ENCODE measurements at regions not wholly inside any gene's neighbourhood (a gene's known extent, or its start where the extent isn't known, plus 50 kb on each side); places are given as distances from the start of the nearest gene placed in this dataset.

- peaks cover 37 to 39% of the 10 kb centered on the region in 2 donors for H3K4me1 ChIP-seq (ENCODE audit: control insufficient read depth in 1 of 2, insufficient read depth in 2 of 2, low read length in 2 of 2)
- intact Hi-C loops (cut with micrococcal nuclease): no loop called here
- no peak overlapping the region for H3K4me2 ChIP-seq (replicated peaks; ENCODE audit: extremely low read depth, low read length, poor library complexity, severe bottlenecking)
- H3K27ac ChIP-seq (ENCODE audit: low read depth in 1 of 2, low read length in 2 of 2): peak overlapping the region in 1 of 2 donors; percentile 14
- no peak for TF ChIP-seq CTCF (IDR thresholded peaks at IDR 0.05)
- DNase-seq: no peak
- Mint-ChIP-seq H3K9me3 (peaks cover 0 to 2% (median 0%) of the 10 kb centered on the region in 7 donors), H3K27me3 (ENCODE audit: low read depth in 3 of 3) (peaks cover 0 to 1% (median 0%) of the 10 kb centered on the region in 3 donors), H3K4me1 (peaks cover 36% of the 10 kb centered on the region), H3K27ac (peak overlapping the region in 2 of 7 donors; percentile 2 to 16), H3K36me3 (no peaks in the 10 kb centered on the region), H3K4me3 (no peak overlapping the region)
- no peaks in the 10 kb centered on the region for H3K79me2 ChIP-seq (ENCODE audit: insufficient read depth, low read length)
- H2AFZ ChIP-seq (ENCODE audit: insufficient read depth, low read depth, low read length, poor library complexity, severe bottlenecking): no peak overlapping the region
- H3K9ac ChIP-seq (ENCODE audit: insufficient read depth, low read length, poor library complexity, severe bottlenecking): no peak overlapping the region
- no peaks in the 10 kb centered on the region for H4K20me1 ChIP-seq (ENCODE audit: insufficient read depth, low read length)
- no peak overlapping the region for H3K4me3 ChIP-seq (replicated peaks in 1 of 3; ENCODE audit: low read depth in 2 of 3, low read length in 3 of 3)
- 88% methylated on average over 1 of the region's 3 CpGs for WGBS (ENCODE audit: insufficient coverage)
- no peaks in the 10 kb centered on the region for H3K9me3 ChIP-seq (replicated peaks in 1 of 2; ENCODE audit: control insufficient read depth in 1 of 2, insufficient read depth in 1 of 2, low read length in 2 of 2)
- no peaks in the 10 kb centered on the region for H3K27me3 ChIP-seq (ENCODE audit: control insufficient read depth in 2 of 2, insufficient read depth in 2 of 2, low read length in 2 of 2)
- H3K36me3 ChIP-seq (replicated peaks in 1 of 2; ENCODE audit: control insufficient read depth in 1 of 2, insufficient read depth in 2 of 2, low read length in 2 of 2): no peaks in the 10 kb centered on the region
Observed at GRCh38 chr3:30231277-30232141, 374.9 kb upstream of the TGFBR2 start.

GRCh38 chr3:30232142-30232541 lies 374.3 kb upstream of the TGFBR2 start:
- H3K4me1 Mint-ChIP-seq: peaks cover 34% of the 10 kb centered on the region
- H3K27ac Mint-ChIP-seq: no peak overlapping the region
- H3K27ac ChIP-seq (ENCODE audit: low read depth in 1 of 2, low read length in 2 of 2): no peak overlapping the region

More at GRCh38 chr3:30232142-30232541, 374.3 kb upstream of the TGFBR2 start:
- Histone ChIP-seq H3K9me3 (replicated peaks in 1 of 2; ENCODE audit: control insufficient read depth in 1 of 2, insufficient read depth in 1 of 2, low read length in 2 of 2) (no peaks in the 10 kb centered on the region), H3K4me1 (ENCODE audit: control insufficient read depth in 1 of 2, insufficient read depth in 2 of 2, low read length in 2 of 2) (peaks cover 30 to 33% of the 10 kb centered on the region in 2 donors), H3K36me3 (replicated peaks in 1 of 2; ENCODE audit: control insufficient read depth in 1 of 2, insufficient read depth in 2 of 2, low read length in 2 of 2) (no peaks in the 10 kb centered on the region), H2AFZ (ENCODE audit: insufficient read depth, low read depth, low read length, poor library complexity, severe bottlenecking) (peak overlapping the region; percentile 20), H3K4me2 (replicated peaks; ENCODE audit: extremely low read depth, low read length, poor library complexity, severe bottlenecking) (no peak overlapping the region), H3K79me2 (ENCODE audit: insufficient read depth, low read length) (no peaks in the 10 kb centered on the region), H3K9ac (ENCODE audit: insufficient read depth, low read length, poor library complexity, severe bottlenecking) (no peak overlapping the region), H3K4me3 (replicated peaks in 1 of 3; ENCODE audit: low read depth in 2 of 3, low read length in 3 of 3) (no peak overlapping the region), H3K27me3 (ENCODE audit: control insufficient read depth in 2 of 2, insufficient read depth in 2 of 2, low read length in 2 of 2) (no peaks in the 10 kb centered on the region), H4K20me1 (ENCODE audit: insufficient read depth, low read length) (no peaks in the 10 kb centered on the region)
- Mint-ChIP-seq H3K36me3 (no peaks in the 10 kb centered on the region), H3K27me3 (ENCODE audit: low read depth in 3 of 3) (peaks cover 0 to 1% (median 0%) of the 10 kb centered on the region in 3 donors), H3K9me3 (peaks cover 0 to 2% (median 0%) of the 10 kb centered on the region in 7 donors), H3K4me3 (no peak overlapping the region)
- WGBS (ENCODE audit: insufficient coverage): 0% methylated on average over 1 of the region's 5 CpGs
- no peak for TF ChIP-seq CTCF (IDR thresholded peaks at IDR 0.05)
- DNase-seq: peak; percentile 12 to 30 (median 23)
- intact Hi-C loops (cut with micrococcal nuclease): no loop called here

Measured in CD14-positive monocyte (primary cell).